Activated T-helper 2 cell treated with anti-CD3 and anti-CD28 coated beads, Interferon-gamma antibody, Interleukin-2, Interleukin-4, amounts not matched to agents 10 μg/mL and 5 μg/mL and 100 μg/mL, durations not matched to agents 14 hours and 24 hours and 36 hours (primary cell): ENCODE measurements at regions not wholly inside any gene's neighbourhood (a gene's known extent, or its start where the extent isn't known, plus 50 kb on each side); places are given as distances from the start of the nearest gene placed in this dataset.

ENCODE experiments used
- DNase-seq: peaks from one replicate; pipeline ENCODE4 v3.0.0; 2021; ENCODE audit warnings: low spot score
- H3K27ac Mint-ChIP-seq: one replicate; pipeline ENCODE4 v1.8.0; 2021; ENCODE audit warnings: mixed read lengths
- H3K27me3 Mint-ChIP-seq: one replicate; pipeline ENCODE4 v1.8.0; 2021; ENCODE audit warnings: low read depth, mixed read lengths
- H3K36me3 Mint-ChIP-seq: one replicate; pipeline ENCODE4 v1.8.0; 2021; ENCODE audit warnings: low read depth, mixed read lengths
- H3K4me1 Mint-ChIP-seq: one replicate; pipeline ENCODE4 v1.8.0; 2021; ENCODE audit warnings: low read depth, mixed read lengths
- H3K4me3 Mint-ChIP-seq: one replicate; pipeline ENCODE4 v1.8.0; 2021; ENCODE audit warnings: low read depth, mild to moderate bottlenecking, moderate library complexity, mixed read lengths
- H3K9me3 Mint-ChIP-seq: one replicate; pipeline ENCODE4 v1.8.0; 2021; ENCODE audit warnings: mixed read lengths
- intact Hi-C: fragments of 100-400 bp; cut with micrococcal nuclease; formaldehyde crosslinking; loops from one replicate; pipeline ENCODE4 v1.15.1; 2023

GRCh38 chr1:216935901-216936300 lies 212.7 kb upstream of the ESRRG start:
- Mint-ChIP-seq H3K27me3 (no peaks in the 10 kb centered on the region), H3K36me3 (no peaks in the 10 kb centered on the region), H3K27ac (no peak overlapping the region), H3K4me3 (no peak overlapping the region), H3K9me3 (peaks cover 5% of the 10 kb centered on the region), H3K4me1 (no peaks in the 10 kb centered on the region)
- intact Hi-C loops = no loop called here
- no peak for DNase-seq

GRCh38 chr1:216932424-216932823 lies 209.2 kb upstream of the ESRRG start:
- Mint-ChIP-seq H3K27me3 (no peaks in the 10 kb centered on the region), H3K36me3 (no peaks in the 10 kb centered on the region), H3K27ac (no peak overlapping the region), H3K9me3 (peaks cover 5% of the 10 kb centered on the region), H3K4me1 (no peaks in the 10 kb centered on the region), H3K4me3 (no peak overlapping the region)
- no peak for DNase-seq
- intact Hi-C loops = no loop called here

GRCh38 chr1:216929870-216930582 lies 206.8 kb upstream of the ESRRG start:
- Mint-ChIP-seq H3K27me3 (no peaks in the 10 kb centered on the region), H3K27ac (no peak overlapping the region), H3K36me3 (no peaks in the 10 kb centered on the region), H3K4me3 (no peak overlapping the region), H3K4me1 (no peaks in the 10 kb centered on the region), H3K9me3 (peaks cover 5% of the 10 kb centered on the region)
- DNase-seq = no peak
- intact Hi-C loops = no loop called here

GRCh38 chr1:216927633-216928032 lies 204.4 kb upstream of the ESRRG start:
- H3K27ac Mint-ChIP-seq = no peak overlapping the region
- DNase-seq = no peak
- H3K4me3 Mint-ChIP-seq = no peak overlapping the region
- intact Hi-C loops = no loop called here
- H3K9me3 Mint-ChIP-seq = no peaks in the 10 kb centered on the region
- H3K27me3 Mint-ChIP-seq = no peaks in the 10 kb centered on the region
- H3K4me1 Mint-ChIP-seq = no peaks in the 10 kb centered on the region
- H3K36me3 Mint-ChIP-seq = no peaks in the 10 kb centered on the region

- Mint-ChIP-seq H3K27ac (no peak overlapping the region), H3K9me3 (no peaks in the 10 kb centered on the region), H3K4me3 (no peak overlapping the region), H3K36me3 (no peaks in the 10 kb centered on the region), H3K27me3 (no peaks in the 10 kb centered on the region), H3K4me1 (no peaks in the 10 kb centered on the region)
- intact Hi-C loops = no loop called here
- DNase-seq = no peak
Measured at GRCh38 chr1:216926720-216927510, 203.7 kb upstream of the ESRRG start.

- H3K9me3 Mint-ChIP-seq = no peaks in the 10 kb centered on the region
- H3K4me3 Mint-ChIP-seq = no peak overlapping the region
- no peaks in the 10 kb centered on the region for H3K27me3 Mint-ChIP-seq
- no peaks in the 10 kb centered on the region for H3K36me3 Mint-ChIP-seq
- no peak overlapping the region for H3K27ac Mint-ChIP-seq
- intact Hi-C loops = no loop called here
- no peaks in the 10 kb centered on the region for H3K4me1 Mint-ChIP-seq
- DNase-seq = no peak
Measured at GRCh38 chr1:216925962-216926625, 202.9 kb upstream of the ESRRG start.

- H3K27me3 Mint-ChIP-seq = no peaks in the 10 kb centered on the region
- DNase-seq = no peak
- H3K36me3 Mint-ChIP-seq = no peaks in the 10 kb centered on the region
- H3K9me3 Mint-ChIP-seq = no peaks in the 10 kb centered on the region
- H3K27ac Mint-ChIP-seq = no peak overlapping the region
- no peaks in the 10 kb centered on the region for H3K4me1 Mint-ChIP-seq
- no peak overlapping the region for H3K4me3 Mint-ChIP-seq
- intact Hi-C loops = no loop called here
Measured at GRCh38 chr1:216924732-216925131, 201.5 kb upstream of the ESRRG start.

GRCh38 chr1:216923601-216924000 lies 200.4 kb upstream of the ESRRG start:
- Mint-ChIP-seq H3K27me3 (no peaks in the 10 kb centered on the region), H3K4me3 (no peak overlapping the region), H3K4me1 (no peaks in the 10 kb centered on the region), H3K9me3 (no peaks in the 10 kb centered on the region), H3K36me3 (no peaks in the 10 kb centered on the region), H3K27ac (no peak overlapping the region)
- intact Hi-C loops = no loop called here
- DNase-seq = no peak

- no peak for DNase-seq
- Mint-ChIP-seq H3K27me3 (no peaks in the 10 kb centered on the region), H3K4me1 (no peaks in the 10 kb centered on the region), H3K4me3 (no peak overlapping the region), H3K27ac (no peak overlapping the region), H3K9me3 (no peaks in the 10 kb centered on the region), H3K36me3 (no peaks in the 10 kb centered on the region)
- intact Hi-C loops = no loop called here
Measured at GRCh38 chr1:216922406-216922805, 199.2 kb upstream of the ESRRG start.

- H3K4me1 Mint-ChIP-seq = no peaks in the 10 kb centered on the region
- no peak overlapping the region for H3K27ac Mint-ChIP-seq
- intact Hi-C loops = no loop called here
- no peaks in the 10 kb centered on the region for H3K36me3 Mint-ChIP-seq
- no peaks in the 10 kb centered on the region for H3K9me3 Mint-ChIP-seq
- DNase-seq = no peak
- H3K27me3 Mint-ChIP-seq = no peaks in the 10 kb centered on the region
- H3K4me3 Mint-ChIP-seq = no peak overlapping the region
Measured at GRCh38 chr1:216921866-216922265, 198.6 kb upstream of the ESRRG start.

GRCh38 chr1:216919060-216919970 lies 196.1 kb upstream of the ESRRG start:
- intact Hi-C loops = no loop called here

GRCh38 chr1:216916890-216917438 lies 193.7 kb upstream of the ESRRG start:
- H3K36me3 Mint-ChIP-seq = no peaks in the 10 kb centered on the region

More at GRCh38 chr1:216919060-216919970, 196.1 kb upstream of the ESRRG start:
- Mint-ChIP-seq H3K4me3 (no peak overlapping the region), H3K9me3 (peaks cover 3% of the 10 kb centered on the region), H3K36me3 (no peaks in the 10 kb centered on the region), H3K27ac (no peak overlapping the region), H3K4me1 (no peaks in the 10 kb centered on the region), H3K27me3 (no peaks in the 10 kb centered on the region)
- DNase-seq = no peak

More at GRCh38 chr1:216916890-216917438, 193.7 kb upstream of the ESRRG start:
- no peak overlapping the region for H3K4me3 Mint-ChIP-seq
- H3K9me3 Mint-ChIP-seq = peaks cover 3% of the 10 kb centered on the region
- no peak overlapping the region for H3K27ac Mint-ChIP-seq
- no peaks in the 10 kb centered on the region for H3K4me1 Mint-ChIP-seq
- no peaks in the 10 kb centered on the region for H3K27me3 Mint-ChIP-seq
- intact Hi-C loops = no loop called here
- DNase-seq = no peak
